AML-193 (cell line): ENCODE measurements at regions not wholly inside any gene's neighbourhood (a gene's known extent, or its start where the extent isn't known, plus 50 kb on each side); places are given as distances from the start of the nearest gene placed in this dataset.
A peak's percentile ranks its signal among the peaks of the same experiment; 100 is the strongest.
"Not testable (repeated sequence)": the region's sequence is repeated elsewhere in the genome, so short reads cannot be mapped to it uniquely, and the experiment has no call there.

ENCODE experiments used
- DNase-seq, 2 experiments: peaks; one replicate each; lab custom pipeline; 2025; lab: John Stamatoyannopoulos, UW

DNA sequence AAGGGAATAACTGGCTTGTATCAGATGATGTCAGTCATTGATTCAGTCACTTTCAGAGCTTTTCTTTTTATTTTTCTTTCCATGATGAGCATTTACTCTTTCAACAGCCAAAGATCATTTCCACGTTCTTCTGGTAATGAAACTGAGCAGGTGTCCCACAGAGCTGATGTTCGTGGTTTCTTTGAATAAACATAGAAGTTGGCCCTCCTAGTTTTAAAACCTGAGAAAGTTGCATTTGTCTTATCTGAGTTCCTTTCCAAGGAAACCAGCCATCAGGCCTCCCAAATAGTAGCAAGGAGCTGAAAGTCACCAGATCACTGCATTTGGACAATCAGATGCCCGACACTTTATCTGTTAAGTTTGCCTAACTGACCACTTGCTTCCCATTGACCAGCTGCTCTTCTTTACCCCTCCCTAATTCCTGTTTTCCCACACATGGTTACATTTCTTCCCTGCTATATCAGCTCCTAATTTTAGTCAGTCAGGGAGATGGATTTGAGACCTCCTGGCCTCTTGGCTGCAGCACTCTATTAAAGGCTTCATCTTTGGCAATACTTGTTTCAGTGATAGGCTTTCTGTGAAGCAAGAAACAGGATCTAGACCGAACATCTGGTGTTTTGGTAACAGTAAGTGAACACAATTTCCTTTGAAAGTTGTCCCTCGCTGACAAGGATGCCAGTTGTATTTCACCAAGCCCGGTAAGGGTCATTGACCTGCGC, 420.8 kb downstream of the CHSY3 start:
- DNase-seq = no peak

DNA sequence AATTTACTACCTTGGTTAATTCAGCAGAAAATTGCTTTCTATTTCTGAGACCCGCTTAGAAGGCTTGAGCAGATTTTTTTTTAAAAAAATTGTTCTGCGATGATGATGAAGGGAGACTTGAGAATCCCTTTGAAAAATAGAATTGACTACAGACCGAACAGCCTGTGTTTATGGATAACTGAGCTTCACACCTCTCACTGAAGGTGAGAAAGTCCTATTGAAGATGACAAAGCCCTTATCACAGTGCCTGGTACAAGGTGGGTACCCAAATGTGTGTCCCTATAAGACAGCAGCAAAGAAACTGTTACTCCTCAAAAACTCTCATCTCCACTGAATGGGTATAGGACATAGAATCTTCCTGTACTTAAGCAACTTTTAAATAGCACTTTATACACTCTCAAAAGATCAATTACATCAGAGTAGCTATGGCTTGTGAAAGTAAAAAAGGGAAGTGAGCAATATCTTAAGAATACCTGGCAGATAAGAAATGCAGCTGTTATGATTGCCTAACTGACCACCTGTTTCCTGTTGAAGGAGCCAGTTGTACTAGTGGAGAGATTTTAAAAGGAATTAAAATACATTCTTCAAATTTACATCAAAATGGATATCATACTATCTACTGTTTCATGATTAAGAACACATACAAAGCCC, 419.7 kb downstream of the CHSY3 start:
- DNase-seq = peak; percentile 72 to 73

DNA sequence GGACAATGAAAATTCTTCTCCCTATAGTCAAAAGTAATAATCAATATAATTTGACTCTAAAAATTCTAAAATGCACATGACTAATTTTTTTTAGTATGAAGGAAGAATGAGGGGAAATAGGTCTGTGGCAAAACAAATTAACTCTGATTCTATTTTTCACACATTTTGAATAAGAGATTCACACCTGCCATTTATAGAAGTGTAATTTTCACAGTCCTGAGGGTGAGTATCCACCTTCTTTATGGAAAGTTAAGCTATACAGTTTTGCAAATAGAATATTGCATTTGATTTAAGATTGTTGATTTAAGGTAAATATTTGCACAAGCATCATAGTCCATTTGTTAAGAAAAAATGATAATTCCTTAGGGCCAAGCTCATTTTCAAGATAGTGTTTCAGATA, 417.7 kb downstream of the CHSY3 start:
- no peak for DNase-seq

DNA sequence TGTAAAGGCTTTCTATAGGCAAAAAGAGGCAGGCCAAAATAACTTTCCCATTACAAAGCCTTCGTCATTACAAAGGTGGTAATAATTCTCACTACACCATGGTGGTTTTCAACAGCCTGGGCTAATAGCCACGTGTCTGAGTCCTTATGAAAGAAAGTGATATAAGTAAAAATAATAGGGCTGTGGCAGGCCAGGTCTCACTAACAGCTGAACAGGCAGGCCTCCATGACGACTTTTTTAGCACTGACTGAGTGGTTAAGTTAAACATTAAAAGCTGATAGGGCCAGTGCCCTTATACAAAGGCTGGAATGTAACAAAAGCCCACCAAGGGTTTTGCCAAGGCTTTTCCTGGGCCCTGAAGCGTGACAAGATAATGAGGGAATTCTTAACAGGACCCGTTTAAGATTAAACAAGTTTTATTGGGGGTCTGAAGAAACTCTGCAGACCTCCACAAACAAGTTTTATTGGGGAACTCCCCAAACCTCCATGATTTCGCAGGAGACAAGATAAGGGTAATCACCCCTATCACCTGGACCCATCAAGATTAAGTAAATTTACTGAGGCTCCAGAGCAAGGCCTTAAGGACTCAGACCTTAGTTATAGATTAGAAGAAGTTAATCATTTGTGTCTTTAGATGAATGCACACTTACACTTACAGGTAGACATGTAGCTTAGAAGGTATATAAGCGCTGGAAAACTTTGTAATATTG, 412.9 kb downstream of the CHSY3 start:
- no peak for DNase-seq

DNA sequence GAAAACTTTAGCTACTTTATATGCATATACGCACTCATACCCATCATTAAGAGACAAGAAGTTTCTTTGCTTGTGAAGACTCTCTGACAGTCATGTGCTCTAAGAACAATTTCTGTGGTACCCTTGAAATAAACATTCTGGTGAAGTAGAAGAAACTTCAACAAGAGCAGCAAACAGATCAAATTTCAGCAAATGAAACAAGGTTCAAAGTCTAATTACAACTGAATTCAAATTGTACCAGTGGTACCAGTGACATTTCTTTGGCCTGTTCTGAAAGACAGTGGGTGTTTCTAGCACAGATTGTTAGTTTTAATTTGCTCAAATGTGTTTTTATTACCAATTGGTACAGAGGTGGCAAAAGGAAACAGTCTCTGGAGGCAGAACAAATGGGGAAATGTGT, 391.0 kb downstream of the CHSY3 start:
- no peak for DNase-seq

DNA sequence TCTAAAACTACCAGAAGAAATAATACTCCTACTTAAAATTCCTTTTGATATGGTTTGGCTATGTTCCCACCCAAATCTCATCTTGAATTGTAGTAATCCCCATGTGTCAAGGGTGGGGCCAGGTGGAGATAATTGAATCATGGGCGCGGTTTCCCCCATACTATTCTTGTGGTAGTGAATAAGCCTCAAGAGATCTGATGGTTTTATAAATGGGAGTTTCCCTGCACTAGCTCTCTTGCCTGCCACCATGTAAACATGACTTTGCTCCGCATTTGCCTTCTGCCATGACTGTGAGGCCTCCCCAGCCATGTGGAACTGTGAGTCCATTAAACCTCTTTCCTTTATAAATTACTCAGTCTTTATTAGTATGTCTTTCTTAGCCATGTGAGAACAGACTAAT, 390.5 kb downstream of the CHSY3 start:
- not testable (repeated sequence) for DNase-seq

DNA sequence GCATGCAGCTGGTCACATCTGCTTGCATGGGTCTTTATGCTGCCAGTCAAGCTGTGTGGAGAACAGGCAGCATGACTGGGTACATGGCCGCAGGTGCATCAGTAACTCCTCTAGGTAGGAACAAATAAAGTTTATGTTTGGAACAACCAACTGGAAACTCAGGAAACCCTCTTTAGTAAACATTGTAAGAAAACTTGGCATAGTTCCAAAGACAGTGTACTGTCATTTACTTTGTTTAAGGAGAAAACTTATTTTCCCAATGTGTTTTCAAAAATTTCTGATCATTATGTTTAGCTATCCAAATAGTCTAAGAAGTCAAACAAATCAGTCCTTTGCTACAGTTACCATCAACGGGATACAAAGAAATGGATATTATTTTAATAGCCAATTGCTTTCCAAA, 386.0 kb downstream of the CHSY3 start:
- DNase-seq = no peak

DNA sequence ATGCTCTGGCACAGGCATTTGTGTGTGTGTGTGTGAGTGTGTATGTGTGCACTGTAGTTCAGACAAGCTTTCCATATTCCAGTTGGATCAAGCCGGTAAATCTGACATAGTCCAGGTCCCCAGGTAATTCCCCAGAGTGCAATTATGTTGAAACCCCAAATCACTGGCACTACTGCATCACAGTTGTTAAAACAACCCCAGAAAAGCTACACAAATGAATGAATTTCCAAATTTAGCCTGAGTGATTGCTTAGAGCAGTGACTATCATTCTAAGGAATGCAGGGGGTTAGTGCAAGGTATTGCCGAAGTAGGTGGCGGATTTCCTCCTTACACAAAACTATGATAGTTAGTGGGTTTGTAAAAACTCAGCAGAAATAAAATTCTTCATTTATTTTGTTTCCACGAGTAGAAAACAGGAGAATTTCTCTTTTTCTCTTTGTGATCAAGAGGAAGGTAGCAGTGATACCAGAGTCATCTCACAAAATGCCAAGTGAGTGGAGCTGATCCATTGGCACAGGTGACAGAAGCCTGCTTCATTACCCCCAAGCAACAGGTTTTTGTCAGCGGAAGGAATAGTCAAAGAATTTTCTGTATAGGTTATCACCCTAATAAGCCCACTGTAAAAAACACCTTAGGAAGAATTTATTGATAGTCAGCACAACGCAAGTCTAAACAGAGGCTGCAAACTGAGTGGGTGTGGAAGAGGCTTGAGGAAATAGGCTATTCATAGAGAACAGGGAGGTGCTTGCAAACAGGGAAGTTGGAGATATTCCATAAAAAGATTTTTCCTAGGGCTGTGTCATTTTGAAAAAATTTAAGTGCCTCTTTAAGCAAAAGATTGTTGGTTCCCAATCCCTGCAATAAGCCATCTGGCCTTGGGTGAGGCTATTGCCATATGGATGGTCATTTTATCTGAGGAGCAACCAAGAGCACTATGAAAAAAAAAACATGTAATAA, 385.1 kb downstream of the CHSY3 start:
- DNase-seq = no peak

DNA sequence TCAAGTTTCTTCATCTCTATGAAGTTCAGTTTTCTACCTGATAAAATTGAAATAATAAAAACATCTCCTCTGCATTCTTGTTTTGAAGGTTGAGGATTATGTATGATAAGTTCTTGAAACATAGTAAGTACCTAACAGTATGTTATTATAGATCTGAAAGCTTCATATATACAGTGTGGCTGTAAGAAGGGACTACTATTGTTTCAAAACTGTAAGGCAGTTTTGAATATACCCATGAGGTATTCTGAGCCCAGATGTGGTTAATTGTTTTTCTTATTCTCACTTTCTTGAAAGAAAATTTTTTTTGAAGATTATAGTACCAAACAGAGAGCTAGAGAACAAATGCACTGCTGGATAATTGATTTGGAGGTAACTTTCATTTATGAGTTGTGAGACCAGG, 383.2 kb downstream of the CHSY3 start:
- no peak for DNase-seq

DNA sequence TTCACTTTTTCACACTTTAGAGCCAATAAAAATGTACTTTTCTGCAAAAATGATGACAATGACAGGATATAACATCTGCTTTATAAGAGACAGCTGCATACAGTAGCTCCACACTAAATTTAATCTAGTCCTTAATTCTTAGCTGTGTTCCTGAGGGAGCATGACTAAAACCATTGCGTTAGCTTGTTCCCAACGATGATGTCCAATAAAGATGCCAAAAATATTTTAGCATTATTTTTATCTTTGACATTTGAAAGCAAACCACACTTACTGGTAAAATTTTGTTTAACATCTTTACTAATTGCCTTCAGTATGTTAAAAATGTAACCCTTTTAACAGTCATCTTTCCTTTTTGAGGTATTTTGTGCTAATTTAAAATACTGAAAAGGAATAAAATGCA, 382.7 kb downstream of the CHSY3 start:
- DNase-seq = no peak

DNA sequence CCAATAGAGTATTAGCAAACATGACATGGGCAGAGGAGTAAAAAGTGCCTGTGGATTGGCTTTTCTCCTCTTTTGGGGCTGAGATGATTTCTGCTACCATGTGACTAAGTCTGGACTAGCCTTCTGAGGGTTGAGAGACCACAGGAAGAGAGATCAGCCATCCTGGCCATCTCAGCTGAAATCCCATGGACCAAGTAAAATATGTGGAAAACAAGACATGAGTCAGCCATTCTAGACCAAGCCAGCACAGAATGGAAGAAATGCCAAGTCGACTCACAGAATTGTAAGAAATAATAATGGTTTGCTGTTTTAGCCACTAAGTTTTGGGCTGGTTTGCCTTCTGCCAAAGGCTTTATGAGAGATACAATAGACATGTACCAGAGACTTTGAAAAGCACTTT, 377.8 kb downstream of the CHSY3 start:
- DNase-seq = no peak

DNA sequence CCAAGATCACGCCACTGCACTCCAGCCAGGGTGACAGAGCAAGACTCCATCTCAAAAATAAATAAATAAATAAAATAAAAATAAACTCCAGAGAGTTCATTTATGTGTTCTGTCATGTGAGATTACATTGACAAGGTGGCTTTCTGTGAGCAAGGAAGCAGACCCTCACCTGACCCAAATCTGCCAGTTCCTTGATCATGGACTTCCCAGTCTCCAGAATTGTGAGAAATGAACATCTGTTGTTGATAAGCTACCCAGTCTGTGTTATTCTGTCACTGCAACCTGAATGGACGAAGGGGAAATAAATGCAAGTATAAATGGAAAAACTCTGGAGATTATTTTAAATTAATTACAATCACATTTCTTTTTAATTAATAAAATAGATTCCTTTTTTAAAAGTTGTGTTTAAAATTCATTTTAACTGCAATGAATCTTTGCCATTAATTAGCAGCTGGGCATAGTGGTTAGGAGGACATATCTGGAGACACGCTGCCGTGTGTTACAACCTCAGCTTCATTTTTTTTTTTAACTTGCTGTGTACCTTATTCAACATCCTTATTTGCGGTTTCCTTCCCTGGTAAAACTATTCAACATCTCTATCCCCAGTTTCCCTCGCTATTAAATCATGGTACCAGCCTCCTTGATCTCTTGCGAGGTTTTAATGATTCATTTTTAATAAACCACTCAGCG, 376.4 kb downstream of the CHSY3 start:
- DNase-seq = no peak

DNA sequence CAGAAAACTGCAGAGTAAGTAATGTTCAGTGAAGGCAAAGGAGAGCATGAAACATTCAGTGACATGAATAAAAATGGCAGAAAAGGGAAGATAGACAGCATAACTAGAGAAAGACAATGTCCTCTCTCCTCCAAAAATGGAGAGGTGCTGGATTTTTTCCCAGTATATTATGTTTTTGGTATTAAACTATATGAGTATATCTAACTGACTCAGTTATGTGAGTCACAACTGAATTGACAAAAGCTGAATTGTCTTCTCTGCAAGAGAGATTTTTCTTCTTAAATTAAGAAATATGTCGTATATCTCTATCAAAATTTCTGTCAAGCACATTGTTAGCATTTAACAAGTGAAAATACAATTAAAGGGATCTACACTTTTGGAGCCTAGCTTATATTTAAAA, 375.1 kb downstream of the CHSY3 start:
- no peak for DNase-seq

DNA sequence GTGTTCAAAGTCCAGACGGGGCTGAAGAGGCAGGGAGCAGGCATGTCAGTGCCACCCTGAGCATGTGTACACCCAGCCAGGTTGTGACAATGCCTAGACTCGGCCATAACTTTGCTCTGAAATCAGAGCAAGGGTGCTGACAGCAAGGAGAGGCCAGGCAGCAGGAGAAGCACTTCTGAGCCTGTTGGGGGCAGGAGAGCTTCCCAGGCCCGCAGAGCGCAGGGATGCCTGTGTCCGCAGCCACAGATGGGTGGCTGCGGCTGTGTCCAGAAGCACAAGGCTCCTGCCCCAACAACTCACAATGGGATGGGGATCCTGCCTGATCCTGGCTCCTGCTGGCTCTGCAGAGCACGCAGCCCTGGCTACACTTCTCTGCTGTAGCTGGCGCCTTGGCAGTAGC, 373.9 kb downstream of the CHSY3 start:
- DNase-seq = no peak

DNA sequence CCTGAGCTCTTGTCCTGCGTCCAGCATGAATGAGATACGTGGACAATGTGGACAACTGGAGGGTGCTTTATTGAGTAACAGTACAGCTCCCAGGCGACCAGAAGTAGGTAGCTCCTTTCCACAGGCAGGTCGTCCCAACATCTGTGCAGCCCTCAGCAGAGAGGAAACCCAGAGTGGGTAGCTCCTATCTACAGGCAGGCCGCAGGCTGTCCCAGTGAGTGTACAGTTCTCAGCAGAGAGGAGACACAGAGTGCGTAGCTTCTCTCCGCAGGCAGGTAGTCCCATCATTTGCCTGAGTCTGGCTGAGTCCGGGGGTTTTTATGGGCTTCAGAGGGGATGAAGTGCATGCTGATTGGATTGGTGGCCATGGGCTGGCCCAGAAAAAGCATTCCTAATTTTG, 373.3 kb downstream of the CHSY3 start:
- no peak for DNase-seq

DNA sequence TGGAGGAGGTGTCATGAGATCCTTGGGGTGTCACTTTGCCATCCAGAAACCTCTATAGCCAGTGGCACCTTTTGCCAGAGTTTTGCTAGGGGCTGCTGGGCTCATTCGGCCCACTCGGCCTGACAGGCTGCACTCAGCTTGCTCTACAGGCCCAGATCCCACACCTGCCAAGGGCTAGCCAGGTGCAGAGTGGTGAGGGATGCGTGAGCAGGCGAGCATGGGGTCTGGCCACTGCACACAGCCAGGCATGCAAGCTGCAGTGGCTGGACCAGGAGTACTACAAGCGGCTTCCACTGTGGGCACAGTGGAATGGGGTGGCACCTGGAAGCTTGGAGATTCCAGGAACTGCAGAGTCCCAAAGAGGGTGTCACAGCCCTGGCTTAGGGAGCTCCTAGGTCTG, 372.7 kb downstream of the CHSY3 start:
- DNase-seq = no peak

DNA sequence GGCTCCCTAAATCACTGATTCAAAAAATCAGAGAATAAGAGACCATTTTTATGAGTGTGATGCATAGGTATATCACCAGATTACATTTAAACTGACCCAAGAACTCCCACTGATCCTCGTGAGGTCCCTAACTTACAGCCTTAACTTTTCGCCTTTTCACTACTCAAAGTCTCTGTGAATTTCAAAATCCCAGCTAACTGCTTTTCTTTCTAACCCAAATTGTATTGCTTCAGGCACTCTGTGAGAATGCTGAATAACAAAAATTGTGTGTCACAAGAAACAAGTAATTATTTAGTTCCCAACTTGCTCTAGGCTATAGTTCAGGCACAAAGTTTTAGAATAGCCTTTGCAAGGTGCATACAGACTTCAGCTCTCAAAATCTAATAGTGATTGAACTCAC, 368.6 kb downstream of the CHSY3 start:
- no peak for DNase-seq

DNA sequence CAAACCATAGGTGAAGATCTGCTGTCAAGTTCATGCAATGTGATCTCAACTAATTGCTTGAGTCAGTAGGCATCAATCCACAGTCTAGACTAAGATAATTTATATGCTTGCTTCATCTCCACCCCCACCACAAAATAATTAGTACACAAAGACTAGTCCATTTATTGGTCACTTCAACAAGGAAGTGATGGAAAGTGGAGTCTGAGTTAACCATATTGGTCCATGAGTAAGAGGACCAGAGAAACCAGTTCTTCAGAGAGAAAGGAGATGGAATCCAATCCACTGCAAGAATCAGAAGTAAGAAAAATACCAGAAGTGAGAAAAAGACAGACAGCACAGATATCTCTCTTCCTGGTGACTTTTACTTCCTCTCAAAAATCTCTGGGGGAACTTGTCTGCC, 366.5 kb downstream of the CHSY3 start:
- no peak for DNase-seq

DNA sequence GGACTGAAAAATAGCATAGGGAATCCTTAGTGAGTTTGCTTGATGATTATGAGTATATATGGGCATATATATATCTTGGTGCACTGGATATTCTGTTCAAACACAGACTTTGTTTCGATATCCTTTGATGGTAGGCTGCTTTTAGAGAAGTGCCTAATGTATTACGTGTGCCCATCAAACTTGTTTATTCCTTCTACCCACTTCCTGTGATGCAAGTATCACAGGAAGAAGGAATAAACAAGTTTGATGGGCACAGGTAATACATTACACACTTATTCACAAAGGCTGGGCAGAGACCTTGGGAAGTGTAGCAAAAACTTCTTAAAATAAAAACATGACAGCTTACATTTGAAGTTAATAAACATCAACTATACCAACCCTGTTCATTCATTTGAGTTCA, 364.2 kb downstream of the CHSY3 start:
- DNase-seq = no peak

DNA sequence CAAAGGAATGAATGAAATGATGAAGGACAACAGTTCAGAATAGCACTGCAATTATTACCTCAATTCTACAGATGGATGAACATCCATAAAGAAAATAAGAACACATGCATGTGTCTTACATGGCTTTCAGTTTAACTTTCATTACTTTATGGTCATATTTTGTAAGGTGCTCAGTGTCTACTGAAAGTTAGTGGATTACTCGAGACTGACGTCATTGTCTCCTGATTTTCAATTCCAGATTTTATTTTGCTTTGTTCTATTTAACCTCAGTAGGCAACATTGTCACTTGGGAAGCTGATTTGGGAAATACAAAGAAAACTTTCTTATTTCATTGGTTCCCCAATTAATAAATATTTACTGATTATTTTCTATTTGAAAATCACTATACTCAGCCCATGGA, 363.7 kb downstream of the CHSY3 start:
- no peak for DNase-seq

DNA sequence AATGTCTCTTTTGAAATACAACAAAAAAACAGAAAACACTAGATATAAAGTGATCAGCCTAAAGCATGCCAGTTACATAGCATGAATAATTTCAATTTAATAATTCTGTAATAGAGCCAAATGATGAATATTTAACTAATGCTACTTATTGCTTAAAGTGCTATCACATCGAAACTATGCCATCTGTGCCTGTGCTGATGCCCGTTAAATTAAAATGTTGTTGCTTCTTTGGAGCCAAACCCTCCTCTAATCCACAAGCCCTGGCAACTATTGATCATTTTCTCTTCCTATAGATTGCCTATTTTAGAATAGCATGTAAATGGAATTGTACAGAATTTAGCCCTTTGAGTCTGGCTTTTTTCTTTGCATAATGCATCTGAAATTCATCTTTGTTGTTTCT, 356.2 kb downstream of the CHSY3 start:
- no peak for DNase-seq

DNA sequence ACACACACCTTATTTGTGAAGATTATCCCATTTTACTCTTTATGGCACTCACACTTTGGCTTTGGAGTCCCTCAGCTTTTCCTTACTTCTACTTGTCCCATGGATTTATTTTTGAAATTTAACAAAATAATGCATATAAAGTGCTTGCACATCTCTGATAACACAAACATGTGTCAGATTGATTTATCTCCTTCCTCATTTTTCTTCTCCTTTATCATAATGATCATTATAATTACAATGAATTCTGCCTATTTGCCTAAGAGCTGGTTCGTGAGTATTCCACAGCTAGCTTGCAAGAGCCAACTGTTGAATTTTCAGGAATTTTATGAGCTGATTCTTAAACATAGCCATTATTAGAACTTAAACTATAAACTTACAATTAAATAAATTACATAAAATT, 347.7 kb downstream of the CHSY3 start:
- no peak for DNase-seq
